ENCODE measurements at regions not wholly inside any gene's neighbourhood (a gene's known extent, or its start where the extent isn't known, plus 50 kb on each side); places are given as distances from the start of the nearest gene placed in this dataset.

DNA sequence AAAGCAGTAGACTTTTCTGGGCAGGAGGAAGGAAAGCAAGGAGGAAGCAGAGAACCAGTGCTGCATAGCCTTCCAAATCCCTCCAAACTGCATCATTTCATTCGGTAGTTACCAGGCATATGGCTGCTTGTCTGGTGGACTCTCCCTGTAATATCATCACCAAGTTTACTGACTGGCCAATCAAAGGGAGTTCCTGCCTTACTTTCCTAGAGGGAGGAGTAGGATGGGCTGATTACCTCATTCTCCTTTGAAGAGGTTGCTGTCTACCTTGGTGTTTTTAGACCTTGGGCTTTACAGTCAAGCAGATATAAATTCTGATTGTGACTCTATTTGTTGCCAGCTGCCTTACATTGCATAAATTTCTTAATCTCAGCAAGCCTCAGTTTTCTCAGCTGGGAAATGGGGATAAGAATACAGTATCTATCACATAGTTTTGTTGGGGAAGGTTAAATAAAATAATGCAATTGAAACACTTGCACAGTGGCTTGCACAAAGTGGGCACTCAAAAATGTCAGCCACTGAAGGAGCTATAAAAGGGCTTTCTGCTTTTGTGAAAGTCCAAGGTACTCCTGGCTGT, 297.3 kb upstream of the PROX1 start:
- TF ChIP-seq, protein P1, sequence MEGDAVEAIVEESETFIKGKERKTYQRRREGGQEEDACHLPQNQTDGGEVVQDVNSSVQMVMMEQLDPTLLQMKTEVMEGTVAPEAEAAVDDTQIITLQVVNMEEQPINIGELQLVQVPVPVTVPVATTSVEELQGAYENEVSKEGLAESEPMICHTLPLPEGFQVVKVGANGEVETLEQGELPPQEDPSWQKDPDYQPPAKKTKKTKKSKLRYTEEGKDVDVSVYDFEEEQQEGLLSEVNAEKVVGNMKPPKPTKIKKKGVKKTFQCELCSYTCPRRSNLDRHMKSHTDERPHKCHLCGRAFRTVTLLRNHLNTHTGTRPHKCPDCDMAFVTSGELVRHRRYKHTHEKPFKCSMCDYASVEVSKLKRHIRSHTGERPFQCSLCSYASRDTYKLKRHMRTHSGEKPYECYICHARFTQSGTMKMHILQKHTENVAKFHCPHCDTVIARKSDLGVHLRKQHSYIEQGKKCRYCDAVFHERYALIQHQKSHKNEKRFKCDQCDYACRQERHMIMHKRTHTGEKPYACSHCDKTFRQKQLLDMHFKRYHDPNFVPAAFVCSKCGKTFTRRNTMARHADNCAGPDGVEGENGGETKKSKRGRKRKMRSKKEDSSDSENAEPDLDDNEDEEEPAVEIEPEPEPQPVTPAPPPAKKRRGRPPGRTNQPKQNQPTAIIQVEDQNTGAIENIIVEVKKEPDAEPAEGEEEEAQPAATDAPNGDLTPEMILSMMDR (IDR thresholded peaks at IDR 0.05), result no peak
- no peak for TF ChIP-seq EZH2phosphoT487 (IDR thresholded peaks at IDR 0.05)
- no peak for TF ChIP-seq EZH2 (IDR thresholded peaks at IDR 0.05)

All from neural progenitor cell (in vitro differentiated cells).